WTC11 (cell line): ENCODE measurements at regions not wholly inside any gene's neighbourhood (a gene's known extent, or its start where the extent isn't known, plus 50 kb on each side); places are given as distances from the start of the nearest gene placed in this dataset.

Experiments
- ATAC-seq: fragments of 200-7000 bp; cut with Tn5 transposase; 2 replicates; pipeline ENCODE4 v1.10.0; 2021; ENCODE audit warnings: mild to moderate bottlenecking, moderate library complexity
- CTCF ChIA-PET: fragments of 300-600 bp; sonication (Branson Sonifier 250); formaldehyde crosslinking; loops from one replicate; lab custom pipeline; 2021; ENCODE audit warnings: antibody characterized with exemption; lab: Charles Lee
- POLR2A ChIA-PET: fragments of 350-600 bp; sonication (Branson Sonifier 250); formaldehyde crosslinking; loops from one replicate; lab custom pipeline; 2021; ENCODE audit warnings: antibody characterized with exemption; lab: Charles Lee
- DNase-seq: peaks from one replicate; pipeline ENCODE4 v3.0.0; 2021; ENCODE audit warnings: low spot score
- H3K27ac Mint-ChIP-seq: 2 replicates; pipeline ENCODE4 v1.8.0; 2021; ENCODE audit warnings: mixed read lengths
- H3K27me3 Mint-ChIP-seq: 2 replicates; pipeline ENCODE4 v1.8.0; 2021; ENCODE audit warnings: low read depth, mild to moderate bottlenecking, moderate library complexity, mixed read lengths
- H3K36me3 Mint-ChIP-seq: 2 replicates; pipeline ENCODE4 v1.8.0; 2021; ENCODE audit warnings: mixed read lengths
- H3K4me1 Mint-ChIP-seq: 2 replicates; pipeline ENCODE4 v1.8.0; 2022; ENCODE audit warnings: mixed read lengths
- H3K4me3 Mint-ChIP-seq: 2 replicates; pipeline ENCODE4 v1.8.0; 2021; ENCODE audit warnings: mild to moderate bottlenecking, moderate library complexity, mixed read lengths
- H3K9me3 Mint-ChIP-seq: 2 replicates; pipeline ENCODE4 v1.8.0; 2021; ENCODE audit warnings: mixed read lengths
- E2F4 ChIP-seq: sonication (generic); formaldehyde crosslinking; IDR thresholded peaks from 2 replicates; pipeline ENCODE4 v1.8.1; 2022; ENCODE audit warnings: low read depth, mild to moderate bottlenecking, moderate library complexity, missing genetic modification reagents, borderline replicate concordance
- ESRRA ChIP-seq: sonication (generic); formaldehyde crosslinking; IDR thresholded peaks from 2 replicates; pipeline ENCODE4 v1.8.1; 2022; ENCODE audit warnings: mild to moderate bottlenecking, missing genetic modification reagents, borderline replicate concordance
- ETV6 ChIP-seq: sonication (generic); formaldehyde crosslinking; IDR thresholded peaks from 2 replicates; pipeline ENCODE4 v1.8.1; 2022; ENCODE audit warnings: mild to moderate bottlenecking, missing genetic modification reagents
- GRHL2 ChIP-seq: fragments of 250-450 bp; sonication (Bioruptor Pico); IDR thresholded peaks from 2 replicates; pipeline ENCODE4 v1.8.0; 2022; ENCODE audit warnings: mild to moderate bottlenecking, moderate library complexity; ENCODE audit not compliant: insufficient replicate concordance, severe bottlenecking
- HMGXB4 ChIP-seq: sonication (generic); formaldehyde crosslinking; IDR thresholded peaks from 2 replicates; pipeline ENCODE4 v1.8.1; 2023; ENCODE audit warnings: mild to moderate bottlenecking, moderate library complexity, missing genetic modification reagents
- MAX ChIP-seq: sonication (generic); formaldehyde crosslinking; IDR thresholded peaks from 2 replicates; pipeline ENCODE4 v1.8.0; 2022; ENCODE audit warnings: mild to moderate bottlenecking, missing genetic modification reagents
- OVOL2 ChIP-seq: fragments of 250-450 bp; sonication (Bioruptor Pico); IDR thresholded peaks from 2 replicates; pipeline ENCODE4 v1.9.0; 2021; ENCODE audit warnings: mild to moderate bottlenecking, borderline replicate concordance
- SOX15 ChIP-seq: fragments of 250-450 bp; sonication (Bioruptor Pico); IDR thresholded peaks from 2 replicates; pipeline ENCODE4 v1.9.0; 2021; ENCODE audit warnings: mild to moderate bottlenecking
- STAT6 ChIP-seq: sonication (generic); formaldehyde crosslinking; conservative IDR thresholded peaks from 2 replicates; pipeline ENCODE4 v1.8.1; 2023; ENCODE audit warnings: mild to moderate bottlenecking, low read depth, missing genetic modification reagents, moderate library complexity
- ZBTB43 ChIP-seq: sonication (generic); formaldehyde crosslinking; IDR thresholded peaks from 2 replicates; pipeline ENCODE4 v1.8.1; 2023; ENCODE audit warnings: mild to moderate bottlenecking, missing genetic modification reagents
- ZNF232 ChIP-seq: sonication (generic); formaldehyde crosslinking; IDR thresholded peaks from 2 replicates; pipeline ENCODE4 v1.8.0; 2022; ENCODE audit warnings: mild to moderate bottlenecking, missing genetic modification reagents
- ZNF396 ChIP-seq: fragments of 250-450 bp; sonication (Bioruptor Pico); IDR thresholded peaks from 2 replicates; pipeline ENCODE4 v1.8.0; 2021; ENCODE audit warnings: mild to moderate bottlenecking, moderate library complexity, borderline replicate concordance
- ZNF423 ChIP-seq: fragments of 250-450 bp; sonication (Bioruptor Pico); IDR thresholded peaks from 2 replicates; pipeline ENCODE4 v2.1.2; 2022; ENCODE audit warnings: mild to moderate bottlenecking, moderate library complexity
- ZNF532 ChIP-seq: fragments of 250-450 bp; sonication (Bioruptor Pico); IDR thresholded peaks from 2 replicates; pipeline ENCODE4 v1.9.0; 2021; ENCODE audit warnings: mild to moderate bottlenecking, borderline replicate concordance

GRCh38 chr18:55997151-55997561 is 409.2 kb upstream of the TCF4 start:
- no peaks in the 10 kb centered on the region for H3K27me3 Mint-ChIP-seq
- DNase-seq (no peak), ATAC-seq (peak; percentile 51)
- CTCF ChIA-PET: interaction anchor here (0.5 to 1.4 kb wide), 3 partner anchors 94 to 565 kb away, joined by 3 to 5 read pairs (median 4); no protein-coding TSS in a partner anchor
- POLR2A ChIA-PET: no interaction called here
- no peaks in the 10 kb centered on the region for H3K9me3 Mint-ChIP-seq
- no peaks in the 10 kb centered on the region for H3K36me3 Mint-ChIP-seq
- H3K27ac Mint-ChIP-seq: no peak overlapping the region
- no peak overlapping the region for H3K4me3 Mint-ChIP-seq
- TF ChIP-seq ZNF423: no peak
- no peak for TF ChIP-seq ZNF396 (CRISPR knock-in tag)
- no peak for TF ChIP-seq ETV6
- peaks cover 35% of the 10 kb centered on the region for H3K4me1 Mint-ChIP-seq

- TF ChIP-seq OVOL2 (no peak), E2F4 (CRISPR knock-in tag) (no peak), ZNF532 (no peak), ZNF396 (CRISPR knock-in tag) (no peak), HMGXB4 (CRISPR knock-in tag) (no peak), ZBTB43 (CRISPR knock-in tag) (no peak), ETV6 (no peak), ZNF232 (no peak)
- TF ChIP-seq, all 79 proteins: peak for 0
- Mint-ChIP-seq H3K36me3 (no peaks in the 10 kb centered on the region), H3K4me3 (no peak overlapping the region), H3K4me1 (peaks cover 35% of the 10 kb centered on the region), H3K9me3 (no peaks in the 10 kb centered on the region), H3K27me3 (no peaks in the 10 kb centered on the region), H3K27ac (no peak overlapping the region)
- ChIA-PET CTCF (interaction anchor here (0.5 to 0.6 kb wide), 2 partner anchors 256 to 565 kb away, joined by 3 to 5 read pairs; no protein-coding TSS in a partner anchor), POLR2A (no interaction called here)
- DNase-seq (no peak), ATAC-seq (no peak)
Measured at GRCh38 chr18:55996717-55997116, 408.7 kb upstream of the TCF4 start.

- Mint-ChIP-seq H3K27me3 (no peaks in the 10 kb centered on the region), H3K27ac (no peak overlapping the region), H3K4me3 (no peak overlapping the region), H3K36me3 (peaks cover 24% of the 10 kb centered on the region), H3K4me1 (no peaks in the 10 kb centered on the region), H3K9me3 (peaks cover 21% of the 10 kb centered on the region)
- CTCF ChIA-PET: no interaction called here
- ATAC-seq: no peak
- POLR2A ChIA-PET: no interaction called here
- TF ChIP-seq ESRRA (no peak), SOX15 (CRISPR knock-in tag) (no peak), ZNF423 (no peak), GRHL2 (CRISPR knock-in tag) (no peak), STAT6 (no peak), E2F4 (CRISPR knock-in tag) (no peak), MAX (no peak)
- DNase-seq: no peak
Measured at GRCh38 chr18:55990186-55990585, 402.2 kb upstream of the TCF4 start.
